Neural cell (in vitro differentiated cells): ENCODE measurements at regions not wholly inside any gene's neighbourhood (a gene's known extent, or its start where the extent isn't known, plus 50 kb on each side); places are given as distances from the start of the nearest gene placed in this dataset.

Experiments
- H2AFZ ChIP-seq: fragments of 200-600, 300-800 bp; sonication (generic), shearing (Covaris generic); 2 replicates; pipeline ENCODE4 v1.6.0; 2014; ENCODE audit warnings: low read depth, mild to moderate bottlenecking, antibody characterized with exemption, low read length, moderate library complexity
- H3F3A ChIP-seq: fragments of 200-600 bp; shearing (Covaris generic); 2 replicates; pipeline ENCODE4 v1.6.1; 2016; ENCODE audit warnings: mild to moderate bottlenecking, moderate library complexity, mixed read lengths, antibody characterized with exemption, low read length; ENCODE audit not compliant: insufficient read depth, poor library complexity, severe bottlenecking
- H3K27ac ChIP-seq: fragments of 200-600, 300-800 bp; sonication (generic), shearing (Covaris generic); 2 replicates; pipeline ENCODE4 v1.5.1; 2014; ENCODE audit warnings: mild to moderate bottlenecking, low read length, moderate library complexity
- H3K27me3 ChIP-seq: fragments of 300-800, 200-600 bp; sonication (generic), shearing (Covaris generic); 2 replicates; pipeline ENCODE4 v1.6.0; 2014; ENCODE audit warnings: mild to moderate bottlenecking, low read depth, low read length, moderate library complexity; ENCODE audit not compliant: insufficient read depth
- H3K36me3 ChIP-seq: fragments of 300-800, 200-600 bp; sonication (generic), shearing (Covaris generic); 2 replicates; pipeline ENCODE4 v1.5.1; 2014; ENCODE audit warnings: mild to moderate bottlenecking, antibody characterized with exemption, low read length, moderate library complexity; ENCODE audit not compliant: insufficient read depth
- H3K4me2 ChIP-seq: fragments of 300-800, 200-600 bp; sonication (generic), shearing (Covaris generic); 2 replicates; pipeline ENCODE4 v1.6.0; 2014; ENCODE audit warnings: mild to moderate bottlenecking, low read length
- H3K4me3 ChIP-seq: fragments of 300-800, 200-600 bp; sonication (generic), shearing (Covaris generic); 2 replicates; pipeline ENCODE4 v1.5.1; 2014; ENCODE audit warnings: mild to moderate bottlenecking, low read length, moderate library complexity
- H3K79me2 ChIP-seq: fragments of 200-600 bp; shearing (Covaris generic); replicated peaks from 2 replicates; pipeline ENCODE4 v1.6.0; 2014; ENCODE audit warnings: mild to moderate bottlenecking, low read length, moderate library complexity; ENCODE audit not compliant: insufficient read depth
- H3K9ac ChIP-seq: fragments of 300-800, 200-600 bp; sonication (generic), shearing (Covaris generic); 2 replicates; pipeline ENCODE4 v1.6.1; 2016; ENCODE audit warnings: mild to moderate bottlenecking, low read length, mixed read lengths
- H3K9me2 ChIP-seq: fragments of 200-600 bp; shearing (Covaris generic); 2 replicates; pipeline ENCODE4 v1.6.1; 2016; ENCODE audit warnings: mild to moderate bottlenecking, low read length, mixed read lengths; ENCODE audit not compliant: insufficient read depth
- H3K9me3 ChIP-seq: fragments of 200-600, 300-800 bp; sonication (generic), shearing (Covaris generic); 2 replicates; pipeline ENCODE4 v1.6.1; 2016; ENCODE audit warnings: mild to moderate bottlenecking, mixed run types, low read length, moderate library complexity, mixed read lengths
- H4K20me1 ChIP-seq: fragments of 200-600 bp; shearing (Covaris generic); 2 replicates; pipeline ENCODE4 v1.6.1; 2016; ENCODE audit warnings: mild to moderate bottlenecking, mixed run types; ENCODE audit not compliant: insufficient read depth
- CTCF ChIP-seq: fragments of 450-650 bp; IDR thresholded peaks from 2 replicates; pipeline ENCODE4 v1.5.1; 2014; ENCODE audit warnings: antibody characterized with exemption, mild to moderate bottlenecking, moderate library complexity; ENCODE audit not compliant: poor library complexity, severe bottlenecking
- EP300 ChIP-seq: fragments of 450-650 bp; conservative IDR thresholded peaks from 2 replicates; pipeline ENCODE4 v1.6.1; 2014; ENCODE audit warnings: antibody characterized with exemption, mild to moderate bottlenecking, moderate library complexity; ENCODE audit not compliant: poor library complexity, severe bottlenecking
- EZH2 ChIP-seq: fragments of 200-600, 300-800 bp; shearing (Covaris generic), sonication (generic); IDR thresholded peaks from 2 replicates; pipeline ENCODE4 v1.6.1; 2014; ENCODE audit warnings: antibody characterized with exemption, low read length, borderline replicate concordance, mild to moderate bottlenecking; ENCODE audit not compliant: insufficient read depth, poor library complexity, severe bottlenecking
- MXI1 ChIP-seq: fragments of 450-650 bp; conservative IDR thresholded peaks from 2 replicates; pipeline ENCODE4 v1.6.1; 2014; ENCODE audit warnings: antibody characterized with exemption, mild to moderate bottlenecking; ENCODE audit not compliant: poor library complexity, severe bottlenecking
- POLR2AphosphoS5 ChIP-seq: IDR thresholded peaks from 2 replicates; pipeline ENCODE4 v1.6.1; 2012
- RAD21 ChIP-seq: fragments of 450-650 bp; conservative IDR thresholded peaks from 2 replicates; pipeline ENCODE4 v1.6.1; 2014; ENCODE audit warnings: antibody characterized with exemption, mild to moderate bottlenecking, moderate library complexity
- SMC3 ChIP-seq: fragments of 450-650 bp; conservative IDR thresholded peaks from 2 replicates; pipeline ENCODE4 v1.6.1; 2014; ENCODE audit warnings: antibody characterized with exemption, mild to moderate bottlenecking, moderate library complexity; ENCODE audit not compliant: poor library complexity
- TAF1 ChIP-seq: IDR thresholded peaks from 2 replicates; pipeline ENCODE4 v1.6.1; 2012; ENCODE audit warnings: low read depth
- TF ChIP-seq, protein P1 (sequence below): IDR thresholded peaks from 2 replicates; pipeline ENCODE4 v1.6.1; 2012; ENCODE audit warnings: borderline replicate concordance

DNA sequence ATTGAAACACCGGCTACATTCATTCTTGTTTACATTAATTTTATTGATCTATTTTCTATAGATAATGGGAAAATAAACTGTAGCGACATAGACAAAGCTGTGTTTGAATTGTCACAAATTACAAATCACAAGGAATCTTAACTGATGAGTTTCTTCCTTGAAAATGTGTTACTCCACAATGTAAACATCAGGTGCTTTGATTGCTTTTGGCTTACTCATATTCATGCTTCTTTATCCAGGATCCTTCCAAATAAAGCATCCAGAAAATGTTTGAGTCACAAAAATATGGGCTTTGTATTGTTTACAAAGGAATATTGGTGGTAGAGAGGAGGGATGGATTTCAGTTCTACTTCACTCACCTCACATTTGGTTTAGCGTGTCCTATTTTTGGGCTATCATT, 64.0 kb downstream of the BMP2 start:
- H3K9me3 ChIP-seq = no peaks in the 10 kb centered on the region
- H3K27ac ChIP-seq = no peak overlapping the region
- H3K36me3 ChIP-seq = no peaks in the 10 kb centered on the region
- H2AFZ ChIP-seq = no peak overlapping the region
- no peak overlapping the region for H3K4me2 ChIP-seq
- H3K27me3 ChIP-seq = no peaks in the 10 kb centered on the region
- TF ChIP-seq CTCF (no peak), TAF1 (no peak), EZH2 (no peak), MXI1 (no peak), EP300 (no peak), RAD21 (no peak), SMC3 (no peak), POLR2AphosphoS5 (no peak)
- TF ChIP-seq, protein P1, sequence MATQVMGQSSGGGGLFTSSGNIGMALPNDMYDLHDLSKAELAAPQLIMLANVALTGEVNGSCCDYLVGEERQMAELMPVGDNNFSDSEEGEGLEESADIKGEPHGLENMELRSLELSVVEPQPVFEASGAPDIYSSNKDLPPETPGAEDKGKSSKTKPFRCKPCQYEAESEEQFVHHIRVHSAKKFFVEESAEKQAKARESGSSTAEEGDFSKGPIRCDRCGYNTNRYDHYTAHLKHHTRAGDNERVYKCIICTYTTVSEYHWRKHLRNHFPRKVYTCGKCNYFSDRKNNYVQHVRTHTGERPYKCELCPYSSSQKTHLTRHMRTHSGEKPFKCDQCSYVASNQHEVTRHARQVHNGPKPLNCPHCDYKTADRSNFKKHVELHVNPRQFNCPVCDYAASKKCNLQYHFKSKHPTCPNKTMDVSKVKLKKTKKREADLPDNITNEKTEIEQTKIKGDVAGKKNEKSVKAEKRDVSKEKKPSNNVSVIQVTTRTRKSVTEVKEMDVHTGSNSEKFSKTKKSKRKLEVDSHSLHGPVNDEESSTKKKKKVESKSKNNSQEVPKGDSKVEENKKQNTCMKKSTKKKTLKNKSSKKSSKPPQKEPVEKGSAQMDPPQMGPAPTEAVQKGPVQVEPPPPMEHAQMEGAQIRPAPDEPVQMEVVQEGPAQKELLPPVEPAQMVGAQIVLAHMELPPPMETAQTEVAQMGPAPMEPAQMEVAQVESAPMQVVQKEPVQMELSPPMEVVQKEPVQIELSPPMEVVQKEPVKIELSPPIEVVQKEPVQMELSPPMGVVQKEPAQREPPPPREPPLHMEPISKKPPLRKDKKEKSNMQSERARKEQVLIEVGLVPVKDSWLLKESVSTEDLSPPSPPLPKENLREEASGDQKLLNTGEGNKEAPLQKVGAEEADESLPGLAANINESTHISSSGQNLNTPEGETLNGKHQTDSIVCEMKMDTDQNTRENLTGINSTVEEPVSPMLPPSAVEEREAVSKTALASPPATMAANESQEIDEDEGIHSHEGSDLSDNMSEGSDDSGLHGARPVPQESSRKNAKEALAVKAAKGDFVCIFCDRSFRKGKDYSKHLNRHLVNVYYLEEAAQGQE = no peak
- no peaks in the 10 kb centered on the region for H3K9me2 ChIP-seq
- no peaks in the 10 kb centered on the region for H3F3A ChIP-seq
- H3K4me3 ChIP-seq = no peak overlapping the region
- H3K79me2 ChIP-seq = no peaks in the 10 kb centered on the region
- no peaks in the 10 kb centered on the region for H4K20me1 ChIP-seq
- no peak overlapping the region for H3K9ac ChIP-seq

GRCh38 chr20:6832811-6833210, 65.3 kb downstream of the BMP2 start:
- H3K9ac ChIP-seq = no peak overlapping the region
- H3F3A ChIP-seq = no peaks in the 10 kb centered on the region
- H4K20me1 ChIP-seq = no peaks in the 10 kb centered on the region
- H2AFZ ChIP-seq = no peak overlapping the region
- no peaks in the 10 kb centered on the region for H3K79me2 ChIP-seq
- no peak overlapping the region for H3K4me3 ChIP-seq
- no peaks in the 10 kb centered on the region for H3K9me2 ChIP-seq
- H3K36me3 ChIP-seq = no peaks in the 10 kb centered on the region
- H3K27me3 ChIP-seq = no peaks in the 10 kb centered on the region
- no peak overlapping the region for H3K4me2 ChIP-seq
- H3K9me3 ChIP-seq = no peaks in the 10 kb centered on the region
- TF ChIP-seq, protein P1 = no peak
- TF ChIP-seq CTCF = no peak
- no peak for TF ChIP-seq POLR2AphosphoS5
- no peak for TF ChIP-seq EZH2
- TF ChIP-seq EP300 = no peak
- no peak for TF ChIP-seq SMC3
- TF ChIP-seq TAF1 = no peak
- no peak for TF ChIP-seq RAD21
- no peak for TF ChIP-seq MXI1
- H3K27ac ChIP-seq = no peak overlapping the region
